Heart right ventricle (tissue), 16 donors: ENCODE measurements at regions not wholly inside any gene's neighbourhood (a gene's known extent, or its start where the extent isn't known, plus 50 kb on each side); places are given as distances from the start of the nearest gene placed in this dataset.

Source experiments
- ATAC-seq, 8 donors: fragments of 200-7000 bp; cut with Tn5 transposase; one replicate each; pipeline ENCODE4 v1.9.1; 2020; ENCODE audit warnings: mild to moderate bottlenecking in 8 of 8, moderate library complexity in 8 of 8, moderate number of reproducible peaks in 1 of 8
- DNase-seq, 2 donors: peaks; one replicate each; pipeline ENCODE4 v3.0.0-alpha.2; 2020
- H3K27ac ChIP-seq, 10 donors: fragments of 200-600 bp; sonication (generic) in 2 of 10; one replicate each; pipeline versions ENCODE4 v1.5.0 to v1.8.0; 2020 to 2022; ENCODE audit warnings: mild to moderate bottlenecking in 3 of 10
- H3K27me3 ChIP-seq, 7 donors: fragments of 200-600 bp; one replicate each; pipeline ENCODE4 v1.8.0; 2021 to 2022; ENCODE audit warnings: mild to moderate bottlenecking in 2 of 7
- H3K36me3 ChIP-seq, 9 donors: fragments of 200-600 bp; sonication (generic) in 1 of 9; one replicate each; pipeline versions ENCODE4 v1.5.0 to v1.8.0; 2020 to 2022; ENCODE audit warnings: mild to moderate bottlenecking in 2 of 9
- H3K4me1 ChIP-seq, 9 donors: fragments of 200-600 bp; sonication (generic) in 1 of 9; one replicate each; pipeline versions ENCODE4 v1.5.0 to v1.8.0; 2020 to 2022; ENCODE audit warnings: mild to moderate bottlenecking in 4 of 9
- H3K4me3 ChIP-seq, 10 donors: fragments of 200-600 bp; sonication (generic) in 2 of 10; one replicate each; pipeline versions ENCODE4 v1.5.0 to v1.8.0; 2020 to 2022; ENCODE audit warnings: mild to moderate bottlenecking in 7 of 10, moderate library complexity in 2 of 10
- H3K9me3 ChIP-seq, 11 donors: fragments of 200-600 bp in 10 of 11; sonication (generic) in 2 of 11; one replicate each; pipeline versions ENCODE4 v1.5.0 to v1.8.0; 2013 to 2022; ENCODE audit warnings: mild to moderate bottlenecking in 2 of 11, control low read depth in 1 of 11, moderate library complexity in 1 of 11
- CTCF ChIP-seq, 9 donors: fragments of 200-600 bp; sonication (generic) in 2 of 9; IDR thresholded peaks; one replicate each; pipeline versions ENCODE4 v1.5.0 to v1.8.0; 2021 to 2022; ENCODE audit warnings: antibody characterized with exemption in 9 of 9, mild to moderate bottlenecking in 5 of 9, moderate library complexity in 1 of 9
- WGBS, 2 donors: extraction: QIAGEN DNeasy Blood & Tissue Kit; methylation state at CpG; one replicate each; pipeline ENCODE4 v1.1.7; 2013; ENCODE audit warnings: inconsistent platforms in 1 of 2; 5-methylcytosine and 5-hydroxymethylcytosine counted together
- intact Hi-C, 10 donors: fragments of 100-400 bp; cut with DNase I; formaldehyde crosslinking; loops; one replicate each; pipeline versions ENCODE4 v1.11.1 to v1.14.2; 2022
- donor health status: Arrhythmogenic right ventricular cardiomyopathy.
- donor health status: ischemic (EF 13 %, LVEDD 7.1; RV severe dilation, severe dysfunction).
- donor health status: healthy with polysubstance abuse.
- donor health status: DM: no; HTN: yes; CAD: no.
- donor health status: DM: no; HTN: no; CAD: no.
- donor health status: ischemic (EF 25% LVEDD 6.9; RV normal size, moderate dysfunction).
- donor health status: ischemic (EF 25% LVEDD 5.7; RV mildly dilated, moderate dysfunction).
- donor health status: healthy.
- donor health status: DM: yes; HTN: yes; CAD: no.
- donor health status: Ischemic cardiomyopathy.
- donor health status: ischemic (EF 35%, LVEDD 5.7; RV mildly dilated, moderate dysfunction).
- donor health status: nonischemic (EF 11% LVEDD 7.7; RV severe dilation, severe dysfunction).
- donor health status: DM: yes; HTN: yes; CAD: no.
- donor health status: PGD.
- donor health status: ischemic (EF 29% LVEDD 5.4; RV normal size, mild dysfunction).
- donor health status: nonischemic (EF 23%, LVEDD 6.1; RV moderate dilation, normal function).

- DNase-seq (no peak), ATAC-seq (peak in 1 of 8 donors; percentile 47)
- Histone ChIP-seq H3K36me3 (no peaks in the 10 kb centered on the region), H3K4me3 (no peak overlapping the region), H3K27ac (no peak overlapping the region), H3K27me3 (no peaks in the 10 kb centered on the region), H3K4me1 (peaks cover 0 to 39% (median 0%) of the 10 kb centered on the region in 9 donors), H3K9me3 (peaks cover 0 to 26% (median 0%) of the 10 kb centered on the region in 11 donors)
- intact Hi-C loops: no loop called here
- WGBS, 2 donors: 56 to 57% methylated on average over 4 of the region's 4 CpGs
- TF ChIP-seq CTCF (IDR thresholded peaks at IDR 0.05): no peak
Observed at GRCh38 chr12:88435334-88436076, 144.8 kb downstream of the KITLG start.

DNA sequence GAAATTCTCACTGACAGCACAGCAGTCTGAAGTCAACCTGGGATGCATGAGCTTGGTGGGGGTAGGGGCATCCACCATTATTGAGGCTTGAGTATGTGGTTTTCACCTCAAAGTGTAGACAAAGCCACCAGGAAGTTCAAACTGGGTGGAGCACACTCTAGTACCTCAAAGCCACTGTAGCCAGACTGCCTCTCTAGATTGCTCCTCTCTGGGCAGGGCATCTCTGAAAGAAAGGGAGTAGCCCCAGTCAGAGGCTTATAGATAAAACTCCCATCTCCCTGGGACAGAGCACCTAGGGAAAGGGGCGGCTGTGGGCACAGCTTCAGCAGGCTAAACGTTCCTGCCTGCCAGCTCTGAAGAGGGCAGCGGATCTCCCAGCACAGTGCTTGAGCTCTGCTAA is 143.0 kb downstream of the KITLG start:
- Histone ChIP-seq H3K36me3 (no peaks in the 10 kb centered on the region), H3K4me3 (no peak overlapping the region), H3K27me3 (no peaks in the 10 kb centered on the region), H3K4me1 (peaks cover 0 to 34% (median 0%) of the 10 kb centered on the region in 9 donors), H3K27ac (no peak overlapping the region), H3K9me3 (peaks cover 0 to 43% (median 5%) of the 10 kb centered on the region in 11 donors)
- DNase-seq (no peak), ATAC-seq (no peak)
- intact Hi-C loops: no loop called here
- no peak for TF ChIP-seq CTCF (IDR thresholded peaks at IDR 0.05)
- WGBS, 2 donors: 97 to 98% methylated on average over 3 of the region's 3 CpGs
